Astrocyte of the cerebellum (primary cell): ENCODE measurements at regions not wholly inside any gene's neighbourhood (a gene's known extent, or its start where the extent isn't known, plus 50 kb on each side); places are given as distances from the start of the nearest gene placed in this dataset.

Experiments
- DNase-seq: peaks from one replicate; pipeline ENCODE4 v3.0.0-alpha.2; 2011; ENCODE audit warnings: low read depth
- H3K4me3 ChIP-seq: 2 replicates; pipeline ENCODE4 v1.5.1; 2011; ENCODE audit warnings: mild to moderate bottlenecking, low read depth, low read length, moderate library complexity
- CTCF ChIP-seq: IDR thresholded peaks from 2 replicates; pipeline ENCODE4 v1.5.1; 2012; ENCODE audit warnings: low read length, low read depth, moderate library complexity, mild to moderate bottlenecking; ENCODE audit errors: missing control alignments
- in situ Hi-C: cut with HindIII; loops from 2 replicates; pipeline ENCODE4 v1.10.0; 2017; ENCODE audit warnings: low sequenced_read_pairs

- H3K4me3 ChIP-seq = no peak overlapping the region
- in situ Hi-C loops = no loop called here
- TF ChIP-seq CTCF = no peak
- DNase-seq = no peak
These were observed 50.5 kb upstream of the ZNF507 start for GRCh38 chr19:32294871-32295438.
